HG03558 (cell line): ENCODE measurements at regions not wholly inside any gene's neighbourhood (a gene's known extent, or its start where the extent isn't known, plus 50 kb on each side); places are given as distances from the start of the nearest gene placed in this dataset.

Source experiments
- ATAC-seq: cut with Tn5 transposase; IDR thresholded peaks from one replicate; pipeline ENCODE4 v1.9.1; 2021; ENCODE audit warnings: moderate number of reproducible peaks; ENCODE audit not compliant: unreplicated experiment; ENCODE audit errors: extremely low read depth

DNA sequence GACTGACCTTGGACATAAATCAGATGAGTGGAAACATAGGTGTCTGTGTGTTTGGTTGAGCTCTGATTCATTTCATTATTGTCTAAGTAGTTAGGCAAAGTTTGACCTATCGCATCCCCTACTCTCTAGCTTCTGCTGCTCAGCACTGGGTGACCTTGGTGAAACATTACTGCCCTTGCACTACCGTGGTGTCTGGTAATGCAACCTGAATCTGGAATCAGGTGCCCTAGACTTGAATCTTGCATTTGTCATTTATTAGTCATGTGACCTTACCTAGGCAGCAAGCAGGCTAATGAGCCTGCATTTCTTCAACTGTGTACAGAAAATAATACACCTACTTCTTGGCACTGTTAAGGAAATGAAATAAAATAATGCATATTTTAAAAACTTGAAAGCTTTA, 242.3 kb upstream of the BLID start:
- ATAC-seq: no peak

DNA sequence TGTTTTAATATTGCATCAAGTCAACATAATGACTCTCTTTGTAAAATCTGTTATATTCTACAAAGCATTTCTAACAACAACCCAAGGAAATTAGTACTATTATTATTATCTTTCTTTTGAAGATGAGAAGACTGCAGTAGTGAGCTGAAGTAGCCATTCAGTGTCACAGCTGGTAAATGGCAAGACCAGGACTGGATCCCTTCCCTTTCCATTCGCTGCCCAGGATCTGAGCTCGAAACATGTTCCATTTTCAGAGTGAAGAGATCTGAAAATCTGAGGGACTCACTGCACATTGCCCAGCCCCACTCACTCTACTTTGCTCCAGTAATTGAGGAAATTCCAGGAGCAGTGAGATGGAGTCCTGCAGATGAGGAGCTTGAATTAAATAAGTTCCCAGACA, 240.0 kb upstream of the BLID start:
- no peak for ATAC-seq

DNA sequence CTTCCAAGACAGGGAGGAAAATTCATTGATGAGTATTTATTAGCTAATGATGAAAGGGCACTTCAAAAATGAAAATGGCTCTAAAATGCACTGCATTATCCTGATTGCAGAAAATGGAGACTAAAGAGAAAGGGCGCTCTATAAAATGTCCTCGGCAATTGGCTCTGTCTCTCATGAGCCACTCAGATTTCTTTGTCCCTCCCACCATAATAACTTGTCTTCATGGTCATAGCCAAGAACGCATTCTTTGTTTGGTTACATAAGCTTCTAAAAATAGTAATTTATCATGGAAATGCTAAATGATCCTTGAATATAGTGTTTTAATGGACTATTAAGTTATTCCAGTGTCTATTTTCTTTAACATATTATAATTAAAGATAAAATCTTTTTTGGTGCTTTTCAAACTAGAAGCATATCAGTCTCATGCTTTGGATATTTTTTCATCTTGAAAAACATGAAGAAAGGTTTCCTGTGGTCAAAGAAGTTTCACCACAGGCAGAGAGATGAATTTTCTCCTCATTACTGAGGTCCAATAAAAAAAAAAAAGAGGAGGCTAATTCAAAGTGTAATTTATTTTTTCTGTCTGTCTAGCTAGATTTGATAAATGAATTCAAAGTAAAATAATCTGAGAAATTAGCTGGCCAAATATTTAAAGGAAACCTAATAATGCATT, 238.1 kb upstream of the BLID start:
- ATAC-seq: no peak

DNA sequence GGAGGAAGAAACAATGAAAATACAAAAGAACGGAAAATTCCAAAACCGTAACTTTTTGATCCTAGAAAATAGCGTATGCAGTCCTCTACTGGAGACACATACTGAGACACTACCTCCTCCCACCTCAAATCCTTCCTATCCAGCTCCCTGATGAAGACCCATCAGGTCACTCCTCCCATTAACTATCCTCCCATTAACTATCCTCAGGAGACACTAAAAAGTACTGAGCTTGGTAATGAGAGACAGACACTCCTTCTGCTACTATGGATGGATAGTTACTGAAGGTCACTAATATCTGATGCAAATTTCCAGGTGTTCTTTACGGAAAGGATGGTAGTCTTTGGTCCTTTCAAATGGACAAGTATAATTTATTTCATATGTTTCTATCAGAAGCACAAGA, 237.5 kb upstream of the BLID start:
- ATAC-seq: no peak

DNA sequence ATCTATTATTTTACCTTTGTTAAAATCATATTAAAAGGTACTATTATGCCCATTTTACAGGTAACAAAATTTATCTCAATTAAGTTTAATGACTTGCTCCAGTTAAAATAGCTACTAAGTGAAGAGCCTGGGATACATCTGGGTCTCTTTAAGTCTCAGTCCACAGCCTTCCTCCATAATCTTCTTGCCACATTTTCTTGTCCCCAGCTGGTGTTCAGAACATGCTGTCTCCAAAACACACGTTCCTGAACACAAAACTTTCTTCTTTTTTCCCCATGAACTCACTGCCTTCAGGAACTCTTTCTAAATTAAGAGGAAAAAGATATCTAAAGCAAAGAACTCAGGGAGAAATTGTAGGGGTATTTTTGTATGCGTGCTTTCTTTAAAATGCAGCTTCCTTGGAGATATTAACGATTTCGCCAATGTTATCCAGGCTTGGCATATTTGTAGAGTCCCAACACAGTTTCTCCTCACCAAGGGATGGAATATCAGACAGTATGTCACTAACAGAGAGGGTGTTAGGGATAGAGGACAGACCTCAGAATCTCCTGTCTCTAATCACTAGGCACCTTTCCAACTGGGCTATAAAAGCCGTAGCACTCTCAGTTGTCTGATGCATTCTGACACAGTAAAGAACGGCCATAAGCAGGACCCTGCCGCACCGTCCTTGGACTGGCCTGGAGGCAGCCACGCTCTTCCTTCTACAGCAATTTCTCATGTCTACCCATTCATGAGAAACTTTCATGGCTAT, 232.8 kb upstream of the BLID start:
- ATAC-seq: no peak

DNA sequence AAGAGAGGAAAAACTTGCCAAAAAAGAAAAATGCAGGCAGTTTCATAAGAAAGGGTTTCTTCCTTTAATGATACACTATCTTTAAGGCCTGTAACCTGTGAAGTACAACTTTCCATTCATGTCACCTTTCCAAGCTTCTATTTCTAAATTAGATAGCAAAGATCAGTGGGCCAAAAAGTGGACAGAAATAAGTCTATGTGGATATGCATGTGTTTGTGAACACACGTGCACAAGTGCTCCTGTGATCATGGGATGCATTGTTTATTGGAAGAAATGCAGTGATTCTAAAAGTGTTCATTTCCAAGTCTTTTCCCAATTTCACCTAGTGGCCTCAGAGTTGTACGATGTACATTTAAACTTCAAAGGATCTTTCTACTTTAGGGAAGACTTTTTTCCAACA, 230.0 kb upstream of the BLID start:
- ATAC-seq: no peak

DNA sequence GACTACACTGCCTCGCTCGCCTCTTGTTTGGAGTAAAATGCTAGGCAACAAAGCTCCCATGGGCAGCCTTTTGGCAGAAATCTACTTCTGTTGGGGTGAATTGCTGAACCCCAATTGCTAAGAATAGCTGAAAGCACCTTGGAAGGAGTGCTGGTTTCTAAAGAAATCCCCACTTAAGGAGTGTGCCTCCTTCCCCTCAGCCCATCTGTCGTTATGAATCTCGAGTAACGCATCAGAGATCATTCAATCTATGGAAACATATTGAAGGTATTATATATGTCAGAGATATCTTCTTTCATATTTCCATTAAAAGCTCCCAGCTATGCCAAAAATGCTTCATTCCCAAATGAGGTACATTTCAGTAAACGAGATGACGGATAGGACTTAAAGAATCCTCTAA, 229.6 kb upstream of the BLID start:
- ATAC-seq: no peak

DNA sequence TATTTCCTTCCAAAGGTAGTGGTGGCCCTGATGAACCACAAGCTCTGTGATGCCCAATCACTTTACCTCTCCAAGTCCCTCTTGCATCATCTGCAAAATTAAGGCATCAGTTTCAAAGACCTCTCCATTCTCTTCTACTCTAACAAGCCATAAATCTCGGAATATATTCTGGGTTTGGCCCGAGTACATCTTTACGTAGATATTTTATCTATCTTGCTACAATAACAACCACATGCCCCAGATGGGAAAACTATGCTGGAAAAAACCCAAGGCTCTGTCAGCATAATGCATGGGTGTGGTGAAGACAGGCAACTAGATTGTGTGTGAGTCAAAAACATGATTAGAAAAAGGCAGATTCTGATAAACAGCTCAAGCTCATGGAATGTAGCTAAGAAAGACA, 228.2 kb upstream of the BLID start:
- no peak for ATAC-seq

DNA sequence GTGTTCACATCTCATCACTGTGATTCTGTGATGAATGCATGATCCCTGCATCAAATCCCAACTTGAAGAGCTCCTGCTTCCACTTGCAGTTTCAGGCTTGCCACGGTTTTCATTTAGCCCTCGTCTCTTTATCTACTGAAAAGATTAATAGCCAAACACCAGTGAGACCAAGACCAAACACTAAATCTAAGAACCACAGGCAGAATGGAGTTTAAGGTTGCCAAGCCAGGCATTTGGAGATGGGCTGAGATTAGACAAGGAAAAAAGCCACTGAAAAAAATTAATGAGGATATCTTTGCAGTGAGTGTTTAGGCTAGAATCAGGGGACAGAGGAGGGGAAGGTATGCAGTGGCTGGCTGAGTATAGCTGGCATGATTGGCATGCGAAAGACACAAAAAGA, 227.2 kb upstream of the BLID start:
- no peak for ATAC-seq

DNA sequence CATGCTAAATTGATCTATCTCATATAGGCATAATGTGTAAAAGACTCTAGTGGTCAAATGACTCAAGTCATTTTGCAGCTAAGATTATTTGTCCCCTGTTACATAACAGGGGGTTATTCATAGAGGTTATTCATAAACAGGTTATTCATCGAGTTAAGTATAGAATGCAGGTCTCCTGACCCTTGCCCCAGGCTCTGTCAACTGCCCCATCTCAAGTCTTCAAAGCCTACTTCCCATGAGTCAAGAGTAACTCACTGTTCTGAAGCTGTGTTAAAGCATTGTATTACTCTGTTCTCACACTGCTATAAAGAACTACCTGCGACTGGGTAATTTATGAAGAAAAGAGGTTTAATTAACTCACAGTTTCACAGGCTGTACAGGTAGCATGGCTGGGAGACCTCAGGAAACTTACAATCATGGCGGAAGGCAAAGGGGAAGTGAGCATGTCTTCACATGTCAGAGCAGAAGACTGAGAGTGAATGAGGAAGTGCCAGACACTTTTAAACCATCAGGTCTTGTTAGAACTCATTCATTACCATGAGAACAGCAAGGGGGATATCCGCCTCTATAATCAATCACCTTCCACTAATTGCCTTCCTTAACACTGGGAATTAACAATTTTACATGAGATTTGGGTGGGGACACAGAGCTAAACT, 226.2 kb upstream of the BLID start:
- no peak for ATAC-seq

DNA sequence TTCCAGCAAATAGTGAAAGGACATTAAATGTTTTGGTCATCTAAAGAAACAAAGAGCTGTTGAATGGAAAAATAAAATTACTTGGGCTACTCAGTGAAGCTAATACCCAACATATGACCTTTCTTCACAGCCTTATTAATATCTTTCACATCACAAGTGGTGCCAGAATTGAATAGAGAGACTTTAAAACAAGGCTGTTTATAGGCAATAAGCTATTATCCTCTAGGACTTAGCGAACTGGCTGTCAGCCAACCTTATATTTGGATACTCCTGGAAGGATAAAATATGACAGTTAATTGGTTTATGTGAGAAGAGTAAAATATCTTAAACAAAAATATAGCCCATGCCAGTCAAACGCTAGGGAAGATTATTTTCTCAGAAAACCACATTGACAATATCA, 225.5 kb upstream of the BLID start:
- ATAC-seq: no peak

DNA sequence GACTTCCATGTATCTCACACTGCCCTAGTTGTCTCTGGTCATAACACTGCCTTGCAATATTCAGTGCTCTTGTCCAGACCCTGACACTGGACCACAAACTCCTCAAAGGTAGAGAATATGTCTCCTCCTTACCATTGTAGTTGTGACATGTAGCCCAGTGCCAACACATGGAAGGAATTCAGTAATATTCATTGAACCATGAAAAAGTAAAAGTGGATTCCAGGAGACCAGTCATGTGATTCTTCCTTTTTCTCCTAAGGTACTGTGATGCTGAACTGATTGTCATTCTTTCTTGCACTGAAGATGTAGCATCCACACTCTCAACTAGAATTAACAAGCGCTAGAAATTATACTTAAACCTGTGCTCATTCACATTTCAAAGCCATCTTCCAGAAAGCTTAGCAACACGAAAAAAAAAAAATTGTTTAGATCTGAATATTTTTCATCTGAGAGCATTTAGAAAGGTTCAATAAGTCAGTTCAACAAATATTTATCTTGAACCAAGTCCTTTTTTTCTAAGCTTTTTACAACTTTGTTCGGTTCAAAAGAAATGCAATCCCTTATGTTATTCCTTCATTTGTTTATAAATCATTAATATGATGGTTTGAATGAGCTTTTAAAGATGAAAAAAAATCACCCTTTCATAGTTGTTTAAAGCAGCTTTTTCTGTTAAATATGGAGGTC, 224.7 kb upstream of the BLID start:
- ATAC-seq: no peak

DNA sequence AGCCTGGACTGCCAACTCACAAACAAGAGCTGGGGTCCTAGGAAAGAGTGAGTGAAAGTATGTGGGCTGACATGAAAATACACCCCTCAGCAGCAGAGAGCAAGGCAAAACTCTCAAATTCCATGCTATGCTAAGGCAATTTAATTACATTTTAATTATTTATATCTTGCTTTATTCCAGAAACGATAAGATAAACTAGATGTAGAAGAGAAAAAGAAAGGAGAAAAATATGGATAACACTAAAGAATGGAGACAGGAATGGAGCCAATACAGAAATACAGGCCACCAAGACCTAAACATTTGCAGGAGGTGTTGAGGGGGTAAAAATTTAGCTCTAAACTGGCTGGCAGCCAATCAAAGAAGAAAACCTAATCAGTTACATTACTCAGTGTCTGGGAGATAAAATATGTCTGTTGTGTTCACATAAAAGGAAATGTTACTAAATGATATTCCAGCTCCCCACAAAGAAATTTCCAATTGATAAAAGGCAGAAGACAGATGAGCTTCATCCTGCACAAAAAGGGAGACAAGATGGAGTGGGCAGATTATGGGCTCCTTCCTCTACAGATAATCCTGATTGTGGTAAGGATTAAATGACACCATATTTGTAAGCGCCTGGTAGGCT, 223.5 kb upstream of the BLID start:
- ATAC-seq: no peak

DNA sequence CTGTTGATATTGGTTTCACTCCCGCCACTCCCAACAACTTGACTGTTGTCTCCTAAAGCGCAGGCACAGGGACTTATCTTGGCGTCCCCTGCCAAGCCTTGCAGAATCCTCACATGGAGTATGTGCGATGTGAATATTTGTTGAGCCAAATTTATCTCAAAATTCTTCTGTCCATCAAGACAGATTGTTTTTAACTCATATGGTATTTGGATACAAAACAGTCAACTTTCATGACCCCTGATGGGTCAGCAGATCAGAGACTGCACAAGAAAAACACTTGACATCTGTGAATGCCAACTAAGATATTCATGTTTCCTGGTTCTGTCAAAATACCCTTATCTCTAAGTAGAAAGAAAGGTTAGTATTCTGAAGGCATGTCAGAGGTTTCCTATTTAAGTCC, 221.7 kb upstream of the BLID start:
- no peak for ATAC-seq

DNA sequence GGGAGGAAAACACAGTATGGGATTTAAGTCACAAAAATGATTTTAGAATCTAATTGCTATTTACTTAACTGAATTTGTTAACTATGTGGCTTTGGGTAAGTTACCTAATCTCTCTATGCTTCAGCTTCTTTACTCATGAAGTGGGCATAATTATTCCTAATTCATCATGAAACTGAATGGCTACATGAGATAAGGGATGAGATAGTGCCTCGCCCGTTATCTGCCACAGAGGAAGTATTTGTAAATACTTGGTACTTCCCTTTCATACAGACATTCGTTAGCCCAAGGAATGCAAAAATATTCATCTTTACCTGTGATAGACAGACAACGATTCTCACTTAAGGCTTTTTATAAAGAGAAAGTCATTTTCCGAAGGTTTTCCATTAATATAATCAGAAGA, 221.2 kb upstream of the BLID start:
- ATAC-seq: no peak

DNA sequence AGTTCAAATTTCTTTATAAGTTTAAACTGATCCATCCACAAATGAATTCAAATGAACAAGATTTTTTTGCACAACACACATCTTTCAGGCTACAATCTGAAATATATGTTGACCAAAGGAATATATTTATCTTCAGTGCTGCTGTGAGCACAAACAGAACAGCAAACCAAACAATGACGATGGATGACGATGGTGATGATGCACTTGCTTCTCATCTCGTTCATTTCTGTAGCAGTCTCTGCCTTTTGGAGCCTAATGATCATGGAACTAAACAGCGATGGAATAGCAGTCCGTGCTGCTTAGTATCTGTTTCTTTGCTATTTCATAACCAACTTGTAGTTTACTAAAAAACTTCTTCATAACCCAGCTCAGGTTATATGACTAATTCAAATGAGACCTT, 220.7 kb upstream of the BLID start:
- ATAC-seq: no peak

DNA sequence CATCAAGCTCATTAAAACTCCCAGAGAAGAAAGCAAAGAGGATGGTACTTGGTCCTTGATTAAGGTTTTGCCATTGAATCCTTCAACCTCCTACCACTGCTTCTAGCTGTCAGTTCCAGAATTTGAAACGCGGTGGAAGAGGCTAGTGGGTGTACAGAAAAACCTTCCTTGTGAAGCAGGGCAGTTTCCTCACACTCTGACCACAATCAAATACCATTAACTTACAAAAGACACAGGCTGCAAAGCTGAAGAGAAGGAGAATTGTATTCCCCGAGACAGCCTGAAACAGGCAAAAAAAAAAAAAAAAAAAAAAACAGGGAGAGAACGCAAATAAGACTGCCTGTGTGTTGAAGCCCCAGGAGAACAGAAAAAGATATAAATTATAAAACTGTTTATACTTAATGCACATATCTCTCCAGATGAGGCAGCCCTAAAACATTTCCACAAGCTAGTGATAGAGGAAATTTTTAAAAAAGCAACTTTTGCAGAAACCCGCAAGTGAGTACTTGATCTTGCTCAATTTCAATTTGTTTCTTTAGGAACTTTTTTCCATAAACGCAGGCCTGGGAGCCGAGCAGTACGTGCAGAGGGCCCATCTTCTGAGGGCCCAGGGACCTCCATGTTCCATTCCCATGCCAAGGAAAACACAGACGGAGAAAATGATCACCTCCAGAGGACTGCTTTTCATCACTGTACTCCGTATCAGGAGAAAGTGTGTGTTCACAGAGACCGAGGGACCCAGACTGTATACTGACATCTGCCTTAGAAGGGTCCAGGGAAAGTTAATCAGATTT, 218.7 kb upstream of the BLID start:
- ATAC-seq: no peak

DNA sequence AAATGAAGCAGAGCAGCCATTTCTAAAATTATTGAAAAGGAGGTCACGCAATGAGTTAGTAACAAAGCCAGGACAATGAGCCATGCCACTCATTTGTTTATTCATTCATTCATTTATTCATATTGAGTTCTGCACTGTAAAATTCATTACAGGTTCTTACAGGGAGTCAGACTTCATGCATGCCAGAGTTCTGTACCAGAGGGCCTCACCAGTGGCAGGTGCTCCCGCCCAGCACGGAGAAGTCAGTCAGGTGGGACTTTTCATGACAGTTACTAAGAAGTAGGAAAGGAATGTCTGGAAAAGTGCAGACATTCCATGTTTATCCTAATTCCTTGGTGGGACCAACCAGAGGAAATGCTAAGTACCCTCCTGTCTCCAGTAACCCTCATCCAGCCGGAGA, 217.5 kb upstream of the BLID start:
- ATAC-seq: no peak

DNA sequence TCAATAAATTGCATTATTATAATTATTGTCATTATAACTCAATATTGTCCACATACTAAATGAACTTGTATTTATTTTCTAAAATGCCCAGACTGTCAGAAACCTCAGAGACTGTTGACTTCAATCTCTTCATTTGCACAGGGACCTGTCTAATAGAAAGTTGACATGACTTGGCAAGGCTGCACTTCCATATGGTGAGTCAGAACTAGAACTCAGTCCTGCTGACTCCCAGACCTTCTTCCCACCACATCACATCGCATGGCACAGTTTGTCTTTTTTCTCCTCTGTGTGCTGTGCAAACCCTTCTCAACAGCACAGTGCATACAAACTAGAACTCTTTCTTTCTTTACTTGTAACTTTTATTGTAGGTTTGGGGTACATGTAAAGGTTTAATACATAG, 215.1 kb upstream of the BLID start:
- no peak for ATAC-seq
